A204.1 (cell line): ENCODE measurements at regions not wholly inside any gene's neighbourhood (a gene's known extent, or its start where the extent isn't known, plus 50 kb on each side); places are given as distances from the start of the nearest gene placed in this dataset.

Experiments
- FAIRE-seq: peaks from 2 replicates; lab custom pipeline; 2012; peaks lifted over from hg19 to GRCh38; lab: Jason Lieb, UNC

DNA sequence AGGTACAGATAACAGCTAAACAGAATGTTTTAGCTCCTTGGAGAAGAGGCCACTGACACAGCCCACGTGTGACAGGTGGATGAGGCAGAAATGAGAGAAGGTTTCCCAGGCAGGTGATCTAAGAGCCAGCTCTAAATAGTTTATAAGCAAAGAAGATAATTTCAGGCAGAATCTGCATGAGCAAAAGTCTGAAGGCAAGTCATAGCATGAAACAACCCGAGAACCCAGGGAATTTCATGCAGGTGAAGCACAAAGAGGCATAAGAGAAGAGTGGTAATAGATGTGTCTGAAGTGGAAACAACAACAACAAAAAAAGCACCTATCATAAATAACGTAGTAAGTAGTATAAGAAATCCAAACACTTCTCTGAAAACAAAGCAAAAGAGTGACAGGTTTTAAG lies 275.8 kb upstream of the CPEB2 start:
- no peak for FAIRE-seq

DNA sequence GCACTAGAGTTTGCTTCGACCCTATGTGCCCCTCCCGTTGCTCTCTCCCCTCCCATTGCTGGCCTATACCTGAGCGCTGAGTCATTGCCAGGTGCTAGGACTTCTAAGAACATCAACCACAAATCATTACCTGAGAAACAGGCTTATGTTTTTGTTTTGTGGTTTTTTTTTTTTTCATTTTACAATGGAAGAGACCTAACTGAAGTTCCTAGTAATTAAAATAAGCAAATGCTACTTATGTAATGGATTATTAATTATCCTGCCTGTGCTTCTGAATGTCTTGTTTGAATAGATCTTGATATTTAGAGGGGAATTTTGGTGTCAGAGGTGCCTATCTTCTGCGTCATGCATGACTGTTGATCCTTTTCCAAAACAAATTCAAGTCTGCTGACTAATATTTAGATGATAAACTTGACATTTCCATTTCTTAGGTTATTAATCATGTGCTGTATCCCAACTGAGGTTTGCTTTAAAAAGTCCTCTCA lies 275.4 kb upstream of the CPEB2 start:
- FAIRE-seq, result no peak

GRCh38 chr4:14729282-14730000 lies 272.8 kb upstream of the CPEB2 start:
- FAIRE-seq, result no peak

DNA sequence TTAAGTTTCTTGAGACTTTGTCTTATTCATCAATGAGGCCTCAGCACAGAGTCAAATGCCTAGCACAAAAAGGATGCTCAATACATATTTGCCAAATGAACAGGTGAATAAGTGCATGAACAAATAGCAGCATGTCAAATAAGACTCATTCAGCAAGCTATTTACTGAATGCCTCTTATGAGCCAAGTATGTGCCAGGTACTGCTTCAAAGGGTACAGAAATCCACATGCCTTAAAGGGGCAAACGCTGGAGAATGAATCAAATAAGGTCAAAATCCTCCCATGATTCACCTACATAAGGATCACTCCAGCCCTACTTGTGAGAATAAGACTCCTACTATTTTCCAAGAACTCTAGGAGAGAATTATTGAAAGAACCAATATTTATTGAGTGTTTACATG lies 260.2 kb upstream of the CPEB2 start:
- FAIRE-seq, result no peak

- FAIRE-seq, result no peak
Observed at GRCh38 chr4:14743172-14743571, 259.1 kb upstream of the CPEB2 start.

DNA sequence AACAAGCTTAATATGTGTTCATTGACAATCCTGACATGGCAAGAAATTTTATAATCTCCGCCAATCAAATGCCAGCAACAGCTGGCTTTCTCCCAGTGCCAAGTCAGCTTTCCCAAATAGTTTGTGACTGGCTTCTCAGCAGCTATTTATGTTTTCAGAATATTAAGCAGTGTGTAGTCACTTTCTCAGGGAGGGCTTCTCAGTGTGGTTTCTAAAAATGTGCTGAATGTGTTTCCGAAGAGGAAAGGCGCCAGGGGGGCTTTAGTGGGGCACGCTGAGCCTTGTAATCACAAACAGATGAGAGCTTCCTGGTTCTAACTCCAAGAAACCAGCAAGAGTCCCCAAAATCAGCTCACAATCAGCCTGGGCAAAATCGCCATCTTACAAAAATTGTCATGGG lies 258.7 kb upstream of the CPEB2 start:
- no peak for FAIRE-seq

GRCh38 chr4:14744346-14744745 lies 257.9 kb upstream of the CPEB2 start:
- FAIRE-seq, result no peak

DNA sequence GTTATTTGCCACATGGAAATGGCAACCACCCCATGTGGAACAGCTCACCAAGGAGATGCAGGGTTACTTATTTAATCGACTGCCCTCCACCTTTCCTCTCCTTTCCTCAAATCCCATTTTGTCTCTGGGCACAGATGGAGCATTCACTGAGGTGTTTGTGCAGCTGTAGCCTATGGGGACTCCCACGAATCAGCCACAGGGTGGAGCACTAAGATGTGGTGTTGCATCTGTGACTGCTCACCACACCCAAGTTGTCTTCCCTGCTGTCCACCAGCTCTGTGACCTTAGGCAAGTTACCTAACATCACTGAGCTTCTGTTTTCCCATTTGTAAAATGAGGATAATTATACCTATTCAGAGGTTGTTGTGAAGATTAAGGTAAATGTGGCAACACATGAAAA lies 252.4 kb upstream of the CPEB2 start:
- no peak for FAIRE-seq

DNA sequence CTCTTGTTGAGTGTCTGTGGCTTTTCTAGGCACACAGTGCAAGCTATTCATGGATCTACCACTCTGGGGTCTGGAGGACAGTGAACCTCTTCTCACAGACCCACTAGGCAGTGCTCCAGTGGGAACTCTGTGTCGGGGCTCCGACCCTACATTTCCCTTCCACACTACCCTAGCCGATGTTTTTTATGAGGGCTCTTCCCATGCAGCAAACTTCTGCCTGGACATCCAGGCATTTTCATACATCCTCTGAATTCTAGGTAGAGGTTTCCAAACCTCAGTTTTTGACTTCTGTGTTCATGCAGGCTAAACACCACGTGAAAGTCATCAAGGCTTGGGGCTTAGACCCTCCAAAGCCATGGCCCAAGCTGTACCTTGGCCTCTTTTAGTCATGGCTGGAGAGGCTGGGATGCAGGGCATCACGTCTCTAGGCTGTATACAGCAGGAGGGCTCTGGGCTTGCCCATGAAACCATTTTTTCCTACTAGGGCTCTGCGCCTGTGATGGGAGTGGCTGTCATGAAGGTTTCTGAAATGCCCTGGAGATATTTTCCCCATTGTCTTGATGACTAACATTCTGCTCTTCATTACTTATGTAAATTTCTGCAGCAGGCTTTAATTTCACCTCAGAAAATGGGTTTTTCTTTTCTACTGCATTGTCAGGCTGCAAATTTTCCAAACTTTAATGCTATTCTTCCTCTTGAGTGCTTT lies 249.8 kb upstream of the CPEB2 start:
- no peak for FAIRE-seq

- no peak for FAIRE-seq
Observed at GRCh38 chr4:14767142-14767541, 235.1 kb upstream of the CPEB2 start.

- no peak for FAIRE-seq
Observed at GRCh38 chr4:14768449-14768848, 233.8 kb upstream of the CPEB2 start.

DNA sequence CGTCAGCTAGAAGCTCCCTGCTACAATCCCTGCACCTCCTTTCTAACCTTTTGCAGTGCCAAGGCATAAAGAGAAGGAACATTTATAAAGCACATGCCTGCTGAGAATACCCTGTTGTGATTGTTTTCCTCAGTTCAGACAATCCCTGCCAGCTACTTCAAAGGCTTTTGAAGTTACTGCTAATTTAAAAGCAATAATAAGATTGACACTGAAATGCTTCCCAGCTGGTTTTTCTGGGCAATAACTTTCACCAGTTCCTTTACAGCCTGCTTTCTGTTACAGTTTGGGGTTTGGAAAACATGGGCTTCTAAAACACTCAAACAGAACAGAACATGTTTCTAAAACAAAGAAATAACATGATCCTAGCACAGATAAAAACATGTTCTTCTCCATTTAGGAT lies 232.3 kb upstream of the CPEB2 start:
- no peak for FAIRE-seq

- no peak for FAIRE-seq
Observed at GRCh38 chr4:14771094-14771493, 231.2 kb upstream of the CPEB2 start.

- FAIRE-seq, result no peak
Observed at GRCh38 chr4:14771504-14772175, 230.6 kb upstream of the CPEB2 start.

DNA sequence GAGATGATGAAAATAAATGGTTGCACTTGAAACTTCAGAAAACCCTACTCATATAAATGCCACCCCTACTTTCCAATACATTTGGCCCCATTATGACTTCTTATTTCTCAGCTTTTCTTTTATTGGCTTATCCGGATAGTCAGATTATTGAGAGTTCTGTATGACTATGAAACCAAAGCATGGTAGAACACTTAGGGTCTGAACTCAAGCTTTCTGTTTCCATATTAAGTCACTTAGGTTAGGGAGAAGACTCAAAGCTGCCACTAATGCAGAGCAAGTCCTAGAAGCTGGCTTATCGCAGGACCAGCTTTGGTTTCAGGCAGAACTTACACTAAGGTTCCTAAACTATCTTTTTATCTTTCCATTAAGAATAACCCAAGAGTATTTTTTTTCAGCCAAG lies 229.9 kb upstream of the CPEB2 start:
- no peak for FAIRE-seq

DNA sequence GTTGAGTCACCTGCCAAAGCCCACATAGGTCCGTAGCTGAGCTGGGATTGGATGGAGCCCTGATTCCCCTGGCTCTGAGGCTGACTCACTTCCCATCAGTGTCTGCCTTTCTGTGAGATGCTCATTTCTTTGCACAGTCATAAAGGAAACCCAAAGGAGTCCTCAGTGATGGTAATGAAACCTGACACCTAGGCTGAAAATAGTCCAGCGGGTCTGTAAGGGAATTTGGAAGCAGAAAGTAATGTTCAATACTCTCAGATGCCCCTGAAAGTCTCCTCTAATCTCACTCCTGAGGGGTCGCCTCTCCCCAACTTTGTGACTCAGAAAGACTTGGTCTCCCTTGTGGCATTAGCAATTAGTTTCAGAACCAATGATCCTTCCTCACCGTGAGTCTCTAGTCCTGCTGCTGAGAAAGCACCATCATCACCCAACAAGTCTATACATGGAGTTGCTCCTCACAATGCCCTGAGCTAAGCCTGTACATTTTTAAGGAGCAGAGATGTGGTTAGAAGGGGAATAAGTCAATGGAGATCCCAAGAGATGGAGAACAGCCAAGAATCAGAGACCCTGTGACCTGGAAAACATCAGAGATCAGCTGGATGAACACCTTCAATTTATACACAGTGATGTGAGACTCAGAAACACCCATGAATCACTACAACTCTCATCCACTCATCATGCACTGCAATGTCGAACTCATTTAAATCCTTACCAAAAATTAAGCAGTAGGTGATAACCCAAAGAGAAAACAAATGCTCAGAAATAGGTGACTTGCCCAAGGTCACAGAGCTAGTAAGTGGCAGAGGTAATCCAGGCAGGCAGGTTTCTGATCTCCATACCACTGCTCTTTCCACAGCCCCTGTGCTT lies 219.0 kb upstream of the CPEB2 start:
- FAIRE-seq, result no peak

DNA sequence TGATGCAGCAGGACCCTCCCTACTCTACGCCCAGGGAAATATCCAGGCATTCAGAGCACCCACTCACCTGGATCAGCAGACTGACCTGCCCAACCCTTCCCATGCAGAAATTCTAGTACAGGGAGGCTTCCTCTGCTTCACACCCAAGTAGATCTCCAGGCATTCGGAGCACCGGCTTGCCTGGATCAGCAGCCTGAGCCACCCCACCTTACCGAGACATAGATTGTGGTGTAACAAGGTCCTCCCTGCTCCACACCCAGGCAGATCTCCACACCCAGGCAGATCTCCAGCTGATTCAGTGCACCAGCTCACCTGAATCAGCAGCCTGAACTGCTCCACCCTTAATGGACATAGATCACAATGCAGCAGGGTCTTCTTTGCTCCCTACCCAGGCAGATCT lies 215.1 kb upstream of the CPEB2 start:
- FAIRE-seq, result no peak

- no peak for FAIRE-seq
Observed at GRCh38 chr4:14787894-14788293, 214.4 kb upstream of the CPEB2 start.

- no peak for FAIRE-seq
Observed at GRCh38 chr4:14790494-14790893, 211.8 kb upstream of the CPEB2 start.

DNA sequence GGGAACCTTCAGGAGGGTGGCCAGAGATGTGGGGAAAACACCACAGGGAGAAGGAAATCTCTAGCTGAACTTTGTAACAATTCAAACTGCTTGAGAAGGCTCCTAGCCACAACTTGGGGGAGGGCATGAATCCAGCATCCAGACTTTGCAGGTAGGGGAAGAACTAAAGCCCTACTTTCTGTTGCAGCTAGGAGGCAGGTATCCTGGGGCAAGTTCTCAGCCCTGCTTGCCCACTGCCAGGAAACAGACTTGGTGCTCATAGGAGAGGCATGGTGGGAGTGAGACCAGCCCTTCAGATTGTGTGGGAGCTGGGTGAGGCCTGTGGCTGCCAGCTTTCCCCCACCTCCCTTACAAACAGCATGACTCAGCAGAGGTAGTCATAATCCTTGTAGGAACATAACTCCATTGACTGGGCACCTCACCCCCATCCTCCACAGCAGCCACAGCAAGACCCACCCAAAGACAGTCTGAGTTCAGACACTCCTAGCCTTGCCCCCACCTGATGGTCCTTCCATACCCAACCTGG lies 209.5 kb upstream of the CPEB2 start:
- no peak for FAIRE-seq

GRCh38 chr4:14800977-14801376 lies 201.3 kb upstream of the CPEB2 start:
- FAIRE-seq, result no peak

- no peak for FAIRE-seq
Observed at GRCh38 chr4:14802596-14802995, 199.7 kb upstream of the CPEB2 start.
